ENCODE measurements at regions not wholly inside any gene's neighbourhood (a gene's known extent, or its start where the extent isn't known, plus 50 kb on each side); places are given as distances from the start of the nearest gene placed in this dataset.

GRCh38 chr1:5522531-5523145 is 469.6 kb downstream of the NPHP4 start:
- no peak for DNase-seq (ENCODE audit: low read depth)

GRCh38 chr1:5519366-5520135 is 472.7 kb downstream of the NPHP4 start:
- DNase-seq (ENCODE audit: low read depth), result no peak

GRCh38 chr1:5516756-5517155 is 475.5 kb downstream of the NPHP4 start:
- DNase-seq (ENCODE audit: low read depth), result no peak

GRCh38 chr1:5515501-5515900 is 476.7 kb downstream of the NPHP4 start:
- DNase-seq (ENCODE audit: low read depth), result no peak

- peak; percentile 55 for DNase-seq (ENCODE audit: low read depth)
Observed at GRCh38 chr1:5514527-5515183, 477.6 kb downstream of the NPHP4 start.

- no peak for DNase-seq (ENCODE audit: low read depth)
Observed at GRCh38 chr1:5513846-5514526, 478.2 kb downstream of the NPHP4 start.

- no peak for DNase-seq (ENCODE audit: low read depth)
Observed at GRCh38 chr1:5513179-5513578, 479.0 kb downstream of the NPHP4 start.

- no peak for DNase-seq (ENCODE audit: low read depth)
Observed at GRCh38 chr1:5511381-5512097, 480.7 kb downstream of the NPHP4 start.

- peak; percentile 51 for DNase-seq (ENCODE audit: low read depth)
Observed at GRCh38 chr1:5509664-5510452, 482.4 kb downstream of the NPHP4 start.

GRCh38 chr1:5508669-5509330 is 483.4 kb downstream of the NPHP4 start:
- no peak for DNase-seq (ENCODE audit: low read depth)

- no peak for DNase-seq (ENCODE audit: low read depth)
Observed at GRCh38 chr1:5507340-5507739, 484.9 kb downstream of the NPHP4 start.

- DNase-seq (ENCODE audit: low read depth), result no peak
Observed at GRCh38 chr1:5506634-5507033, 485.6 kb downstream of the NPHP4 start.

- DNase-seq (ENCODE audit: low read depth), result no peak
Observed at GRCh38 chr1:5505944-5506343, 486.3 kb downstream of the NPHP4 start.

GRCh38 chr1:5504364-5504740 is 487.9 kb downstream of the NPHP4 start:
- no peak for DNase-seq (ENCODE audit: low read depth)

- no peak for DNase-seq (ENCODE audit: low read depth)
Observed at GRCh38 chr1:5503556-5504363, 488.5 kb downstream of the NPHP4 start.

GRCh38 chr1:5502311-5503194 is 489.7 kb downstream of the NPHP4 start:
- DNase-seq (ENCODE audit: low read depth), result no peak

GRCh38 chr1:5501206-5501930 is 490.9 kb downstream of the NPHP4 start:
- DNase-seq (ENCODE audit: low read depth), result no peak

- DNase-seq (ENCODE audit: low read depth), result no peak
Observed at GRCh38 chr1:5500541-5500940, 491.7 kb downstream of the NPHP4 start.

All from activated T-cell treated with anti-CD3 and anti-CD28 coated beads for 48 hours (primary cell).